Endothelial cell of umbilical vein (primary cell): ENCODE measurements at regions not wholly inside any gene's neighbourhood (a gene's known extent, or its start where the extent isn't known, plus 50 kb on each side); places are given as distances from the start of the nearest gene placed in this dataset.

Source experiments
- CTCF ChIP-seq, 2 donors: IDR thresholded peaks; 1 replicate in 1 of 2; 2 replicates in 1 of 2; pipeline ENCODE4 v1.5.1; 2011; ENCODE audit warnings: low read length in 2 of 2, mild to moderate bottlenecking in 2 of 2, moderate library complexity in 2 of 2, control low read depth in 1 of 2, inconsistent platforms in 1 of 2, low read depth in 1 of 2; ENCODE audit not compliant: insufficient read depth in 1 of 2; ENCODE audit errors: extremely low read depth in 1 of 2
- EZH2 ChIP-seq: IDR thresholded peaks from 2 replicates; pipeline ENCODE4 v1.6.1; 2012; ENCODE audit warnings: borderline replicate concordance, low read depth, mild to moderate bottlenecking, moderate library complexity, low read length, inconsistent platforms; ENCODE audit not compliant: severe bottlenecking
- MYC ChIP-seq: IDR thresholded peaks from one replicate; pipeline ENCODE4 v1.6.1; 2011; ENCODE audit warnings: mild to moderate bottlenecking, low read depth, low read length
- POLR2A ChIP-seq: IDR thresholded peaks from 2 replicates; pipeline ENCODE4 v1.6.1; 2012; ENCODE audit warnings: low read depth, mild to moderate bottlenecking, control low read depth, low read length
- POLR2AphosphoS5 ChIP-seq: IDR thresholded peaks from 2 replicates; pipeline ENCODE4 v1.6.1; 2012; ENCODE audit warnings: low read depth, mild to moderate bottlenecking, control low read depth, low read length, moderate library complexity; ENCODE audit not compliant: insufficient read depth
- TF ChIP-seq, protein P1 (sequence below): IDR thresholded peaks from 2 replicates; pipeline ENCODE4 v1.6.1; 2011; ENCODE audit not compliant: insufficient read depth, insufficient read length

GRCh38 chr1:5796028-5796427 lies 196.2 kb downstream of the NPHP4 start:
- TF ChIP-seq CTCF (IDR thresholded peaks at IDR 0.05; ENCODE audit: extremely low read depth in 1 of 2, insufficient read depth in 1 of 2, low read depth in 1 of 2, low read length in 2 of 2): no peak
- no peak for TF ChIP-seq POLR2A
- no peak for TF ChIP-seq EZH2
- no peak for TF ChIP-seq POLR2AphosphoS5
- TF ChIP-seq, protein P1, sequence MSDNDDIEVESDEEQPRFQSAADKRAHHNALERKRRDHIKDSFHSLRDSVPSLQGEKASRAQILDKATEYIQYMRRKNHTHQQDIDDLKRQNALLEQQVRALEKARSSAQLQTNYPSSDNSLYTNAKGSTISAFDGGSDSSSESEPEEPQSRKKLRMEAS: no peak
- no peak for TF ChIP-seq MYC
